Central memory CD4-positive, alpha-beta T cell (primary cell): ENCODE measurements at regions not wholly inside any gene's neighbourhood (a gene's known extent, or its start where the extent isn't known, plus 50 kb on each side); places are given as distances from the start of the nearest gene placed in this dataset.
"Not testable (repeated sequence)": the region's sequence is repeated elsewhere in the genome, so short reads cannot be mapped to it uniquely, and the experiment has no call there.

Experiments
- DNase-seq: peaks from one replicate; pipeline ENCODE4 v3.0.0; 2022

DNA sequence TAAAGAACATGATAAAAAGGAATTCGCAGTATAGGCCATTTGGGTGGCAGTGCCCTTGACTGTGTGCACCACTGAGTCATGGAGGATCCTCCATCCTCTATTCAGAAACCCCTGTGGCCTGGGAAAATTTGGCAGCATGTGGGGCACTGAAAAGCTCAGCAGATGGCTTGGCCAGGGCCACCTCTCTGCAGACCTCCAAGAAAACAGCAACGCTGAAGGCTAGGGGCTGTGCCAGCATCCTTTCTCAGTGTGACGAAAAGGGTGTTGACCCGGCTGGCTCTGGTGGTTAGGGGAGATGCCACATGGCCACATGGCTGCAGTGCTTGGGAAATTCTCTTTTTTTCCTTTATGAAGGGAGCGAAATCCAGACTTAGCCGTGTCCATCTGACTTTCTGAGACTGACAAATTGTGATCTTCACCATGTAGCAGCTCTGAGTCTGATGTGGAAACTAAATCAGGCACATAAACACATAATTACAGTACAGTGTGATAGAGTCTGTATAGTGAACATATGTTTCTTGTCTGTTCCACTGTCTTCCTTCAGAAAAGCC, 178.0 kb downstream of the KCTD12 start:
- no peak for DNase-seq

DNA sequence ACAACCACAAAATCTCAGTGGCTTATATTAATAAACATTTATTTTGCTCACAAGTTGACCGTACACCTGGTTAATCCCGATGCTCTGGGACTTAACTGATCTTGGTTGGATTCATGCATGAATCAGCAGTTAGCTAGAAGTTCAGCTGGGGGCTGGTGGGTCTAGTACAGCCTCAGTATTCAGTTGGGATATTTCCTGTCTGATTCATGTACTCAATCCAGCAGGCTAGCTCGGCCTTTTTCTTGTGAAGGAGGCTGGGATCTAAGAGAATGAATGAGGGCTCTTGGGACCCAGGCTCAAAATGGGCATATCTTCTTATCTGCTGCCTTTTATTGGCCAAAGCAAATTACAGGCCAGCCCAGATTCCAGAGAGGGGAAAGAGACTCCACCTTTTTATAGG, 178.8 kb downstream of the KCTD12 start:
- DNase-seq = no peak

DNA sequence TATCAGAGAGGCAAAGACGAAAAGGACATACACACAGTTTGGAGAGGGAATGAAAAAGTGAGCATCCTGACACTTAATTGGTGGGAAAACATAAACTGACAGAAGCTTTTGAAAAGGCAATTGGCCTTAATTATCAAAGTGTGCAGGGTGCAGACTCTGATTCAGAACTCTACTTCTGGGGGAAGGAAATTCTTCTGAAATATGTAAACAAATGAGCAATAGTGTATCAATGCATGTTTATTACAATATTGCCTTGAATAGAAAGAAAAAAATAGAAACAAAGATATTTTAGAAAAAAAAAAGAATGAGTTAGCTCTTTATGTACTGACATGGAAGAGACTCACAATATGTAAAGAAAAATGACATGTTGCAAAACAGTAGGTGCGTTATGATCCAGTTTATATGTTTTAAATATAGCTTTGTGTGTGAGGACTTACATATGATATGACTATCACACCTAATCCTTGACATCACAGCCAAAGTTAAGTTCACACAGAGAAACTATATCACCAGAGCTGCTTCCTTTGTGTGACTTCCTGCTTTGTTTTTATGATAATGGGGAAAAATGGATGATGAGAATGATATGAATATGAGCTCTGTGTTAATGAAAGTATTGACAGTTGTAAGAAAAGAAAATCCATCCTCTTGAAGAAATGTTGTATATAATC, 182.4 kb downstream of the KCTD12 start:
- DNase-seq = no peak

DNA sequence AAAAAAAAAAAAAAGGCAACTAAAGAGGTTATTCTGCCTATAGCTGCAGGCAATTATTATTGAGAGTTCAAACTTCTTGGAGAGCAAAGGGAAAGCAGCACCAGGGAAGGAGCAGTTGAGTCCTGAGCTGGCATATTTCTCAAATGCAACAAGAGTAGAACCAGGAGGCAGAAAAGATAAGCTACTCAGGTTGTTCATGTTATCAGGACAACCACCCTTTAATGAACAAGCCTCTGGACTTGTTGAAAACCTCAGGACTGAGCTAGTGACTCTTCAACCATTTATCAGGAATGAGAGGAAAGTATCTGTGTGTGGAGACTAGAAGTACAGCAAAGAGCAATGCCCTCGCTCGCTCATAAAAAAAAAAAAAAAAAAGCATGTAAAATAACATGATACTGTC, 183.0 kb downstream of the KCTD12 start:
- no peak for DNase-seq

DNA sequence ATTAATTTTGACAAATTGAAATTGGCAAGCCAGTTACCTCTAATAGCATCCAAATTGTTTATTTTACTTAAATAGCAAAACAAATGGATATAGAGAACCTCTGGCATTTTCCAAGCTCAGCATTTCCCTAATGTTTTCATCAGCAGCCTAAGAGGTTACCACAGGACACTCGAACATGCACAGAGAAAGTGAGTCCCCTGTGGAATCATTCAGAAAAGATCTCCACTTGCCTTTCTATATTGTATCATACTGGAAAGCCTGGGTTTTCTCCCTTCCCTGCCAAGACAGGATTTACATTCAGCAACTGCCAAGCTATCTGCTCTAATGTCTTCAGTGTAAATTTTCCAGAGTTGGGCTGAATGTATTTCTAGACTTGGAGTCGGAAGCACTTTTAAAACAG, 188.9 kb downstream of the KCTD12 start:
- no peak for DNase-seq

DNA sequence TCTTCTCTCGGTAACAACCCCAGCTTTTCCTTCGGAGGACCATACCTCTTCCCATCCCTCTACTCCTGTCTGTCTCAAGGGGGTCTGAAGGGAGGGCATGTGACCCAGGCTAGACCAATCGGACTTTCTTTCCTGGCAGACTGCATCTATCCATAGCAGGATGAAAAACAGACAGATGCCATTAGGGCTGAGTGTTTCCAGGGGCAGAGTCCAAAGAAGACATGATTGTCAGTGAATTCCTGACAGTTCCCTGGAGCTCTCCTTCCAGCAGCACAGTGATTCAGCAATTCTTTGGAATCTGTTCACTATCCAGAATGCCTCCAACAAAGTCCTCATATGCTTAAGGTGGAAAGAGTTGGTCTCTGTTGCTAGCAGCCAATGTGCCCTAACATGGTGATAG, 189.8 kb downstream of the KCTD12 start:
- DNase-seq = no peak

DNA sequence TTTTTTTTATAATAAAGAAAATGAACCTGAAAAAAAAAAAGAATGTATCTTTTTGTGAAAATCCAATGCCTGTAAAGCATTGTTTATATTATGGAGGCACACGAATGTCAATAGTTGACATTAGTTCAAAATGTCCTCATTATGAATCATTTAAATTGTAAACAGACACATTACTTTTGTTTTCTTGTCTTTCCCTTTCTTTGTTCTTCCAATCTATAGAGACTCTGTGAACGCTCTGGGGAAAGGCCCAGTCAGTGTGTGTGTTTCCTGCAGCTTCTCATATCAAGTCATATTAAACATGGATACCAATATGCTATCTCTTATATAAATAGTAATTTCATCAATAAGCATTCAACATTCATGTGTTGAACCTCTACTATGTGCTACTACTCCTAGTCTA, 193.1 kb downstream of the KCTD12 start:
- no peak for DNase-seq

DNA sequence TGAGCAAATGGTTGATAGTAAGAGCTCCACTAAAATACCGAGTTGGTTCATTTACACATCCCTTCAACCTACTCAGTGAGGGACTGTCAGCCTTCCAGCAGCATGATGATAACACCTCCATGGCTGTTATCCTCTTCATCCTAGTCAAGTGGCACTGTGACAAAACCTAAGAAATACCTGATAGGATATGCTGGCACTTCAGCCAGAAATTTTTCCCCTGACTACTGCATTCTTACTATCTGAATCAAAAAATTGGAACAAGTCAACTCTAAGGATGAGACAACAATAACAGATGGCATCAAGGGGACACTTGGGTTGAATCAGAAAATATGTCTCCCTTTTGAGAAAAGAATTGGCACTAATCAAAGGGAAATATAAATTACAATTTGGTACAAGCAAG, 193.9 kb downstream of the KCTD12 start:
- no peak for DNase-seq

DNA sequence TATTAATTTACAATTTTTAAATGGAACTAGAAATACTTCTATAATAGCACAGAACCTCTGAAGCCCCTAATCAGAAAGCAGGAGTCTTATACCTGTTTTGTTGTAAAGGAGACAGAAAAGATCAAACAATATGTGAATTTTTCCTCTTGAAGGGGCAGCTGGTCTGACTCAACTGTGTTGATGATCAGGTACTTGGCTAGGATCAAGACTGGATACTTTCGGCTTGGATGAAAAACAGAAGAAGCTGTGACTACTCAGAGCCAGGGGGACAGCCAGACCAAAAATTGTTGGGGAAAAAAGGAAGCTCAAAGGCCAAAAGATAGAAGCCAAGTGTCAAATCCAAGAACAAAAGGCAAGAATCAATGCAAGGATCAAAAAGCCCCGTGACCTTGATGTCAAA, 195.6 kb downstream of the KCTD12 start:
- DNase-seq = no peak

DNA sequence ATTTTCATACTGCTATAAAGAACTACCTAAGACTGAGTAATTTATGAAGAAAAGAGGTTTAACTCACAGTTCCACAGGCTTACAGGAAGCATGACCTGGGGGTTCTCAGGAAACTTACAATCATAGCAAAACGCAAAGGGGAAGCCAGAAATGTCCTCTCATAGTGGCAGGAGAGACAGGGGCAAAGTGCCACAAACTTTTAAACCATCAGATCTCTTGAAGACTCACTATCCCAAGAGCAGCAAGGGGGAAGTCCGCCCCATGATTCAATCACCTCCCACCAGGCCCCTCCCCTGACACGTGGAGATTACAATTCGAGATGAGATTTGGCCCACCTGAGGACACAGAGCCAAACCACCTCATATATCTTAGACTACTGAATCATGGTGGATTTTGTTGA, 198.7 kb downstream of the KCTD12 start:
- no peak for DNase-seq

DNA sequence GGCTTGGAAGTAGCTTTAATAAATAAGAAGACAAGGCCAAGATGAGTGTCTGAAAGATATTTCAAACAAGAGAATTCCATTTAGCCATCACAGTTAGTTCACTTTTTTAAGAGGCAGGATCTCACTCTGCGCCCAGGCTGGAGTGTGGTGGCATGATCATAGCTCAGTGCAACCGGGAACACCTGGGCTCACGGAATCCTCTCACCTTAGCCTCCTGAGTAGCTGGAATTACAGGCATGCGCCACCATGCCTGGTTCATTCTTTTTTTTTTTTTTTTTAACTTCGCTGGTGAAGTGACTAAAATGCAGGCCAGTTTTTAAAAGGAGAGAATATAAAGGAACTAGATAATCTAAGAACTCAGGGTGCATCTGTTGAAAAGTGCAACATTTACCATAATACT, 200.3 kb downstream of the KCTD12 start:
- no peak for DNase-seq

DNA sequence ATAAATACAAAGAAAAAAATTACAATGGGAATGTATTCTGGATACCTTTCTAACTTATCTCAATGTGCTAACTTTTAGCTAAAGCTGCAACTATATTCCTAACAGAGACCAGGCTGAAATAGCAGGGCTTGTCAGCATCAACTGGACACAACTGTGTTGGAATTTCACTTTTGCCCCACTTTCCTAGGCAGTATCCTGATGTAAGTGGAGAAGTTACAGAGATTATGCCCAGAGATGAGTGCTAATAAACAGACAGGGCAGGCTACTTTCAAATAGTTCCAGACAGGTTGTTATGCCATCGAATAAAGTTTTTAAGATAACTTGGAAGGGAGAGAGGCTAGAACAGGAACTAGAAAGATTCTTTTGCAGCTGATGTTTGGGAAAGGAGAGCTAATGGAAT, 201.9 kb downstream of the KCTD12 start:
- no peak for DNase-seq

DNA sequence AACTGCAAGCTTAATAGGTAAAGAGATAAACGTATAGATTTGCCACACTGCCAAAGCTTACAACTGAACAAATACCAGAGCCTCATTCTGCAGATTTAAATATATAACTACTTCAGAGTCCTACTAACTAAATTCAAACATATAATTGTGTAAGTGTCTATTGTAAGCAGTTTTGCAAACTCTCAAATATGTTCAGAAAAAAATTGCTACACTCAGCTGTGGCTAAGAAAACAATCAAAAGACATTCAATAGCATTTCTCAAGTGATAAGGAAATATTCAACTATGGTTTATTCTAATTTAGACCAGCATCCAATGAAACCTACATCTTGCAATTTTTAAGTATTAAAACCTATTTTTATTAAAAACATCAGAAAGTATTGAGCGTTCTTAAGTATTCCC, 202.4 kb downstream of the KCTD12 start:
- no peak for DNase-seq

DNA sequence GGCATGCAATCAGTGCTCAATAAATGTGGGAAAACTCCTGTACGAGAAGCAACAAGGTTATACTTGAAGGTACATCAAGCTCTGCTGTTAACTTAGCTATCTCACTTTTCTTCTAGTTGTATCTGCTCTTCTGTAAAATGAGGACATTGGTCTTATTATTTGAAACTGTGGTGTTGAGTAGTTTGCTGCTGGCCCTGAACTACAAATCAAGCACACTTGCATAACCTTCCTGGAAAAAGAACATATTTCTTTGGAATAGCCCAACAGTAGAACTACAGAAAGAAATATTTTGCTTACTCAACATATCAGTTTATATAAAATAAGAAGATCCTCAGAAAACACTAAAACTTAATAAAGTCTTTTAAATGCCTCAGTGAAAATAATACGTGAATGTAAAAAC, 203.0 kb downstream of the KCTD12 start:
- no peak for DNase-seq

DNA sequence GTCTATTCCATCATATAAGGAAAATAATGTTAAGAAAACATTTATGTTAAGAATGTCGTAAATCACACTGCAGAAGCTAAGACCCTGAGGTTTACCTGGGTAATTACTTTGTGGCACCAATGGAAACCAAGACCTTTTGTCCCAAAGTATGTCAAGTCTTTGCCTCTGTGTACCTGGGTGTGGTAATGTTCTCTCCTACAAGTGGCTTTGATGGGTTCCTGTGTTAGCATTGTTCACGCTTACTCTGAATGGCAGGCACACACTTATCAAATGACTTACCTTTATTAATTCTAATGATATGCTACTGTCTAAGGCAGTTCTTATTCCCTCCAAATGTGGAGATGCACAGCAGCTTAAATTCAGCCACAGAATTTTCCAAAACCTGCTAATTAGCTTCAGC, 206.1 kb downstream of the KCTD12 start:
- DNase-seq = no peak

DNA sequence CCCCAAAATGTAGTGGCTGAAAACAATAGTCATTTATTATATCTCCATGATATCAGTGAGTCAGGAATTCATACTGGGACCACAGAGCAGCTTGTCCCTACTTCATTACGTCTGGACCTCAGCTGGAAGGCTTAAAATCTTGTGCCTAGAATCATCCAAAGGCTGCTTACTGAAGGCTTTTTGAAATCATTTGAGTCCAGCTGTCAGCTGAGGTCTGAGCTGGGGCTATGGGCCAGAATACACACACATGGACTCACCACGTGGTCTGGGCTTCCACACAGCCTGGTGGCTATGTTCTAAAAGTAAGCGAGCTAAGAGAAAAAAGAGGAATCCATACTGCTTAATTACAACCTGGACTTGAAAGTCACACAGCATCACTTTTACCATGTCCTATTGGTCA, 209.2 kb downstream of the KCTD12 start:
- no peak for DNase-seq

DNA sequence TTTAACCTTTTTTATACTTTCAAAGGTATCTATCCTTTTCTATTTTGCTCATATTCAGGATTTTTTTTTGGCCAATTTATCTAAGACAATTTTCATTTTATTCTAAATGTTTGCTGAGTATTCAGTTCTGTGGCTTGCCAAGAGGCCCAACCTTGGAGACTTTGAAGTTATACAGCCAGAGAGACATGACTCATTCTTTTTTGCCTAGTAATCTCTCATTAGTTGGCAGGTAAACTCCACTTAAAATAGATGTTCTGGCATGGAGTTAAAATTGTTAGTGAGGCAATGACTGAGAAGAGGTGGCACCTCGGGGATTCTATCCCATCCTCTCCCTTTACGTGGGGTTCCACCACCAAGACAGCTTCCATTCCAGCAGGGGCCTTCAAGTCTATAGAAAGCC, 213.8 kb downstream of the KCTD12 start:
- no peak for DNase-seq

DNA sequence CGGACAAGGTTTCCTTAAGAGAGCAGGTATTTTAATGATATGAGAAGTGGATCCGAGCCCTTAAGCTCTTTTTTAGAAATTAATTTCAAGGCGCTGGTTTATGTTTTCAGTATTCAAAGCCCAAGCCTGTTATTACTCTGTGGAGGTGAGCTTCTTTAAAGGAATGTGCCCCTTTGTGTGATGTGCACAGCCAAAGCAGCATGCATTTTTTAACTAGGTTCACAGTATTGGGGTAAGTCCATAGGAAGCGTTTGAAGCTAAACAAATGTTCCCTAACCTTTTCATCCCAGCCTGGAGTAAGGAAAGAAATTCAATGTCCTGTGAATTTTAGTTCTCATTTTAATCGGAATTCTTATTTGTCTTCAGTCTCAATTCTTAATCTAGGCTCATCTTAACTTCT, 217.5 kb downstream of the KCTD12 start:
- DNase-seq = no peak

DNA sequence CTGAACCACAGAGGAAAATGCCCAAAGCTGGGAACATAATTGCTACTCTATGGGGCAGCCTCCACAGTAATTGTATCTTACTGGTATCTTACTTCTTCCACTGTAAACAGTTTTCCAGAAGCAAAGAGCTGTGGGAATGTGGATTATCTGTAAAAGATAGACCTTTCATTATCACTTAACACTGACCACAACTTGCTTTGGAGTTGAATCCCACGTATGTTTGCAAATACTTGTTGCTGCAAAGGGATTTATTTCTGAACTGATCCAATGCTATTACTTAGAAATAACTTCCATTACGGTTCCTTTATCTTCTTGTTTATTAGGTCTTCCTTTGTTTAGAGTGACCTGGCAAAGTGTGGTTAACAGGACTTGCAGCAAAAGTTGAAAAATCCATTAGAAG, 218.1 kb downstream of the KCTD12 start:
- no peak for DNase-seq

DNA sequence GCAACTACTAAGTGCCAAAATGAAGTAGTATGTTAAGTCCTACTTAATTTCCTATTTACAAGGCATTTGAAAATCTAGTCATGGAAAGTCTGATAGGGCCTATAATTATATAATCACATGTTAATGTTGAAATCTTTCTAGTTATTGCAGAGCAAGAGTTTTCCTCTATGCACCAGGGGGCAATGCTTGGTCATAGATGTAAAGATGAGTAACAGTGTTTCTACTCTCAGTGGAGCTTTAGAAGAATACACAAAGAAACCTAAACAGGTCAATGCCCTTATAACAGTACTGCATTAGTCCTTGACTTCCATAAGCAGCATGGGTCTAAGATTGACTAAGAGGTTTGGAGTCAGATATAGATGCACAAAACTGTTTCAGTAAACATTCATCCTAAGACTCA, 218.7 kb downstream of the KCTD12 start:
- DNase-seq = no peak

DNA sequence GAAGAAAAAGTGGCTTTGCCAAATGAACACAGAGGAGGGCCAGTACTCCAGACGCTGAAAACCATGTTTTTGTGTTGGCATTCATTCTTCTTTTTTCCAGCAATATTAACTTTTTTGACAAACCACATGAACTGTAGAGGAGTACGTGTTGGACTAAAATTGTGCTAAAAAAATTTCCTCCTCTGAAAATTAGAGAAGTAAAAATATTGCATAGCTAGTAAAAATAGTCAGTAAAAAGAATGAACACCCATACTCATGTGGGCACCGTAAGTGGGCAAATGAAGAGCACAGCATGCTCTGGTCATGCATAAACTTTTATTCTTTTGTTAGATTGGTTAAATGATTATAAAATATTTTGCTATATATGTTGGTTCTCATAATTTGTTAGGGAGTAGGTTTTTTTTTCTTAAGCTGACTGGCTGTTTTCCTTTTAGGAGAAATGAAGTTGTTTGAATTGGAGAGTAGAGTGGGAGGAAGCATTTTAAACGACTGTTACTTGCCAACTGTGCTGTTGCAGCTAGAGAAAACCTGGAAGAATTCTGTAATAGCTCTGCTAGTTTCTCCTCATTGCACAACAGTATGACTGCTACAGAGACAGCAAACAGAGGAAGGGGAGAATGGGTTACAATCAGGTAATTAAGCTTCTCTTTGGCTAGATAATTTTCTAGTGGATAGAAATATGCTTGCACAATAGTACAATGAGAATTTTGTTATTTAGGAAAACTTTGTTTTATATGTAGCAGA, 222.4 kb downstream of the KCTD12 start:
- DNase-seq = no peak

DNA sequence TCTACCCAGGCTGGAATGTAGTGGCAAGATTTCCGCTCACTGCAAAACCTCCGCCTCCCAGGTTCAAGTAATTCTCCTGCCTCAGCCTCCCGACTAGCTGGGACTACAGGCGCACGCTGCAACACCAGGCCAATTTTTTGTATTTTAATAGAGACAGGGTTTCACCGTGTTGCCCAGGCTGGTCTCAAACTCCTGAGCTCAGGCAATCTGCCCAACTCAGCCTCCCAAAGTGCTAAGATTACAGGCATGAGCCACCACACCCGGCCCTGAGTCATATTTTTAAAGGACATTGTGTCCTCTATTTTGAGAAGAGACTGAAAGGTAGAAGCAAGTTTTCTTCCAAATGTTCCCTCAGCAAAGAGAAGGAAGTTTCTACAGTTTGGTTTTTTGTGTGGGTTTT, 227.1 kb downstream of the KCTD12 start:
- DNase-seq = not testable (repeated sequence)

DNA sequence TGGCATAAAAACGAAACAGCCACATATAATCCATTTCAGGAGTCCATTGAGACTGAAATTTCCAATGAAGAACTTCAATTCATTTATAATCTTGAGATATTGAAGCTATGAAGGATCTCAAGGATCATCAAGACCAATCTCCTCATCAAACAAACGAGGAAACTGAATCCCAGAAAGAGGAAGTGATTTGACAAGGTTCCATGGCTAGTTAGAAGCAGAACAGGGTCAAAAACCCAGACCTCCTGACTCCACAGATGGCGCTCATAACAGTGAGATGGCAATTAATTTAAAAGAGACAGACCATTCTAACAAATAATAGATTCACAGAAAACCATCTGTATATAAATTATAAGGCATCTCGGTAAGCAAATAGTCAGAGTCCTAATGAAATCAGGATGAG, 229.7 kb downstream of the KCTD12 start:
- no peak for DNase-seq

DNA sequence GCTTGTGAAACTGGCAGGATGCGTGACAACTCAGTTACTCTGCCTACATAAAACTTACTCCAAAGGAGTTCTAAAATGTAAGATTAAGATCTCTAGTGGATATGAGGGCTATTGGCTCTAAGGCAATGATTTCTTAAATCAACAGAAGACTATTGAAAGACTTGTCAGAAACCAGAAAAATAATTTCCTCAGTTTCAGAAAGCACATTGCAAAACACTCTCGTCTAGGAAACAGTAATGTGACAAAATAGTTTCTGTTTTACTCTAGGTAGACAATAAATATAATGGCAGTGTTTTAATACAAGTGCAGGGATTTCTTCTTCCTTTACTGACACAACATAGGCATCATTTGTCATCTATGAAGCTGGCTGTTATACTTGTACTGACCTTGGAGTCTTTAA, 230.1 kb downstream of the KCTD12 start:
- DNase-seq = no peak

DNA sequence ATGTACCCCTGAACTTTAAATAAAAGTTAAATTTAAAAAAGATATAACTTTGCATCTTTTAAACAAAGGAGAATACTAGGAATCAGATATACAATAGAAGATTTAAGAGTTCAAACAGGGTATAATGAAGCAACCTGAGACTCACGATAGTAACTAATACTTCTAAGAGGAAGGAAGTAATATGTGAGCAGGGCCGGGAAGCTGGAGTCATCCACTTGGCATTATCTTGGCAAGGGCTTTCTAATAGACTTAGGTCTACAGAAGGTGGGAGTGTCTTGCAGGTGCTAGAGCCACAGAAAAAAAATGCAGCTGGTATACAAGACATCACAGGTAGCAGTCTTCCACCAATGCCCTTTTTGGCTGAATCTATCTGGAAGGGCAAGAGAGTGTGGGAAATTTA, 231.9 kb downstream of the KCTD12 start:
- DNase-seq = no peak
